ENCODE measurements at regions not wholly inside any gene's neighbourhood (a gene's known extent, or its start where the extent isn't known, plus 50 kb on each side); places are given as distances from the start of the nearest gene placed in this dataset.

DNA sequence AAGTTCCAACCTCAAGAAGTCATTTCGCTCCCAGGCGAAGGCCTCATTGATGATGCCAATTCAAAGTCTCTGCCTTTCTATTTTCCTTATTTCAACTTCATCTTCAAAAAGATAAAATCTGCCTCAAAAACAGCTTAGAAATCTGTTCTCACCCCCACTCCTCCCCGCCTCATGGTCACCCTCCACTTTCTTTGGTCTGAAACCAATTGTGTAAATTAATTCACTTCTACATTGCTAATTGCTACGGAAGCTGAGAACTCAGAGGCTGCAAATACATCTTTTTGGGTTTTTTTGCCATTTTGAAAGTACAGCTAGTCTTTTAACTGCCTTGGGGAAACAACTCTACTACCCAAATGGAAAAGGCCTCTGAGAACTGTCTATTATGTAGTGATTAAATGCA, 350.0 kb upstream of the SLC24A2 start:
- Histone ChIP-seq H3K4me3 (no peak overlapping the region), H3K4me2 (no peak overlapping the region), H3K9me3 (no peaks in the 10 kb centered on the region), H3K27ac (no peak overlapping the region), H3K4me1 (no peaks in the 10 kb centered on the region)
- ATAC-seq (no peak), FAIRE-seq (no peak), DNase-seq (ENCODE audit: low read depth in 1 of 2, low spot score in 1 of 2) (no peak)
- no peak for TF ChIP-seq CHD2 (IDR thresholded peaks at IDR 0.05; ENCODE audit: low read length, partially characterized antibody)
- TF ChIP-seq ZSCAN20 (CRISPR knock-in tag; IDR thresholded peaks at IDR 0.05): no peak
- TF ChIP-seq FOSL2 (IDR thresholded peaks at IDR 0.05): no peak
- no peak for TF ChIP-seq FOSL2 (CRISPR knock-in tag; IDR thresholded peaks at IDR 0.05)
- no peak for TF ChIP-seq TFCP2L1 (CRISPR knock-in tag; IDR thresholded peaks at IDR 0.05)
- TF ChIP-seq SMC3 (IDR thresholded peaks at IDR 0.05): no peak
- TF ChIP-seq MYC (IDR thresholded peaks at IDR 0.05; ENCODE audit: borderline replicate concordance, low read length): no peak
- no peak for TF ChIP-seq RAD21 (conservative IDR thresholded peaks at IDR 0.05 in 1 of 2, IDR thresholded peaks at IDR 0.05 in 1 of 2)
- TF ChIP-seq CEBPB (IDR thresholded peaks at IDR 0.05): no peak
- TF ChIP-seq EP300 (IDR thresholded peaks at IDR 0.05): no peak
- no peak for TF ChIP-seq TP53 (CRISPR knock-in tag; IDR thresholded peaks at IDR 0.05)
- no peak for TF ChIP-seq RFX5 (IDR thresholded peaks at IDR 0.05)
- no peak for TF ChIP-seq RCOR1 (IDR thresholded peaks at IDR 0.05; ENCODE audit: low read depth, low read length)
- no peak for TF ChIP-seq POLR2A (IDR thresholded peaks at IDR 0.05; ENCODE audit: low read length)
- TF ChIP-seq SREBF2 (IDR thresholded peaks at IDR 0.05): no peak
- no peak for TF ChIP-seq GATA3 (IDR thresholded peaks at IDR 0.05; ENCODE audit: borderline replicate concordance)
- CTCF ChIA-PET: interaction anchor here (0.8 to 1.8 kb wide), 3 partner anchors 16 to 47 kb away, joined by 3 to 5 read pairs (median 3); no protein-coding TSS in a partner anchor
- 50% methylated on average over 4 of the region's 4 CpGs for WGBS (ENCODE audit: missing lambda C conversion rate)
- POLR2A ChIA-PET: no interaction called here

DNA sequence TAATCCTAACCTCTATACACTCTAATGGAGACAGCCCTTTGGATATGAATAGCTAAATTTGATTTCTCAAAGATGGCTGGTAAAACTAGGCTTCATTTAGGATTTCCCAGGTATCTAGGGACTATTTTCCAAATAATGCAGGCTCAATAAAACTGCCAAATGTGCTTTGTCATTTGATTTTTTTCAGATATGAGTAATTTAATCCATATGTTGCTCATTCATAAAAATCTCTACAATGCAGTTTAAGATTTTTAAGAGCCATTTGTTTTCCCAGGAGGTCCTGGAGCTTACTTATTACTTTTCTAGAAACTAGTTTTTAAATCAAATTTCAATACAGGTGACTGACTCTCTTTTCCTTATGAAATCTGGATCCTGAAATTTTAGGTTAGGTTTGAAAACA, 349.3 kb upstream of the SLC24A2 start:
- DNase-seq (ENCODE audit: low read depth in 1 of 2, low spot score in 1 of 2) (no peak), ATAC-seq (no peak), FAIRE-seq (no peak)
- Histone ChIP-seq H3K4me1 (no peaks in the 10 kb centered on the region), H3K27ac (no peak overlapping the region), H3K9me3 (no peaks in the 10 kb centered on the region), H3K4me3 (no peak overlapping the region), H3K4me2 (no peak overlapping the region)
- ChIA-PET CTCF (interaction anchor here (0.8 kb wide), 1 partner anchor 17 kb away, joined by 3 read pairs; no protein-coding TSS in a partner anchor), POLR2A (no interaction called here)
- TF ChIP-seq NFE2L2 (conservative IDR thresholded peaks at IDR 0.05; ENCODE audit: low read length) (no peak), RCOR1 (IDR thresholded peaks at IDR 0.05; ENCODE audit: low read depth, low read length) (no peak), TP53 (CRISPR knock-in tag; IDR thresholded peaks at IDR 0.05) (no peak), POLR2AphosphoS2 (conservative IDR thresholded peaks at IDR 0.05; ENCODE audit: low read length) (no peak), KDM1A (IDR thresholded peaks at IDR 0.05; ENCODE audit: low read depth) (no peak), JUNB (IDR thresholded peaks at IDR 0.05) (no peak), EP300 (IDR thresholded peaks at IDR 0.05) (no peak), HOXB13 (CRISPR knock-in tag; IDR thresholded peaks at IDR 0.05; ENCODE audit: low read depth) (no peak), GATA3 (IDR thresholded peaks at IDR 0.05; ENCODE audit: borderline replicate concordance) (no peak), NR3C1 (IDR thresholded peaks at IDR 0.05) (no peak), MAFK (IDR thresholded peaks at IDR 0.05; ENCODE audit: partially characterized antibody) (no peak), RNF2 (IDR thresholded peaks at IDR 0.05; ENCODE audit: borderline replicate concordance, low read depth) (no peak), CBX2 (IDR thresholded peaks at IDR 0.05; ENCODE audit: borderline replicate concordance, low read depth) (no peak), SMC3 (IDR thresholded peaks at IDR 0.05) (no peak), RARB (CRISPR knock-in tag; IDR thresholded peaks at IDR 0.05) (no peak)
- TF ChIP-seq, protein P1, sequence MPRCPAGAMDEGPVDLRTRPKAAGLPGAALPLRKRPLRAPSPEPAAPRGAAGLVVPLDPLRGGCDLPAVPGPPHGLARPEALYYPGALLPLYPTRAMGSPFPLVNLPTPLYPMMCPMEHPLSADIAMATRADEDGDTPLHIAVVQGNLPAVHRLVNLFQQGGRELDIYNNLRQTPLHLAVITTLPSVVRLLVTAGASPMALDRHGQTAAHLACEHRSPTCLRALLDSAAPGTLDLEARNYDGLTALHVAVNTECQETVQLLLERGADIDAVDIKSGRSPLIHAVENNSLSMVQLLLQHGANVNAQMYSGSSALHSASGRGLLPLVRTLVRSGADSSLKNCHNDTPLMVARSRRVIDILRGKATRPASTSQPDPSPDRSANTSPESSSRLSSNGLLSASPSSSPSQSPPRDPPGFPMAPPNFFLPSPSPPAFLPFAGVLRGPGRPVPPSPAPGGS (IDR thresholded peaks at IDR 0.05): no peak
- TF ChIP-seq, protein P2, sequence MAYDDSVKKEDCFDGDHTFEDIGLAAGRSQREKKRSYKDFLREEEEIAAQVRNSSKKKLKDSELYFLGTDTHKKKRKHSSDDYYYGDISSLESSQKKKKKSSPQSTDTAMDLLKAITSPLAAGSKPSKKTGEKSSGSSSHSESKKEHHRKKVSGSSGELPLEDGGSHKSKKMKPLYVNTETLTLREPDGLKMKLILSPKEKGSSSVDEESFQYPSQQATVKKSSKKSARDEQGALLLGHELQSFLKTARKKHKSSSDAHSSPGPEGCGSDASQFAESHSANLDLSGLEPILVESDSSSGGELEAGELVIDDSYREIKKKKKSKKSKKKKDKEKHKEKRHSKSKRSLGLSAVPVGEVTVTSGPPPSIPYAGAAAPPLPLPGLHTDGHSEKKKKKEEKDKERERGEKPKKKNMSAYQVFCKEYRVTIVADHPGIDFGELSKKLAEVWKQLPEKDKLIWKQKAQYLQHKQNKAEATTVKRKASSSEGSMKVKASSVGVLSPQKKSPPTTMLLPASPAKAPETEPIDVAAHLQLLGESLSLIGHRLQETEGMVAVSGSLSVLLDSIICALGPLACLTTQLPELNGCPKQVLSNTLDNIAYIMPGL (CRISPR knock-in tag; IDR thresholded peaks at IDR 0.05; ENCODE audit: borderline replicate concordance): no peak
- TF ChIP-seq, protein P3, sequence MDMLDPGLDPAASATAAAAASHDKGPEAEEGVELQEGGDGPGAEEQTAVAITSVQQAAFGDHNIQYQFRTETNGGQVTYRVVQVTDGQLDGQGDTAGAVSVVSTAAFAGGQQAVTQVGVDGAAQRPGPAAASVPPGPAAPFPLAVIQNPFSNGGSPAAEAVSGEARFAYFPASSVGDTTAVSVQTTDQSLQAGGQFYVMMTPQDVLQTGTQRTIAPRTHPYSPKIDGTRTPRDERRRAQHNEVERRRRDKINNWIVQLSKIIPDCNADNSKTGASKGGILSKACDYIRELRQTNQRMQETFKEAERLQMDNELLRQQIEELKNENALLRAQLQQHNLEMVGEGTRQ (IDR thresholded peaks at IDR 0.05): no peak
- TF ChIP-seq, protein P4, sequence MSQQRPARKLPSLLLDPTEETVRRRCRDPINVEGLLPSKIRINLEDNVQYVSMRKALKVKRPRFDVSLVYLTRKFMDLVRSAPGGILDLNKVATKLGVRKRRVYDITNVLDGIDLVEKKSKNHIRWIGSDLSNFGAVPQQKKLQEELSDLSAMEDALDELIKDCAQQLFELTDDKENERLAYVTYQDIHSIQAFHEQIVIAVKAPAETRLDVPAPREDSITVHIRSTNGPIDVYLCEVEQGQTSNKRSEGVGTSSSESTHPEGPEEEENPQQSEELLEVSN (IDR thresholded peaks at IDR 0.05; ENCODE audit: borderline replicate concordance, low read depth): no peak
